CD4-positive, CD25-positive, alpha-beta regulatory T cell (primary cell): ENCODE measurements at regions not wholly inside any gene's neighbourhood (a gene's known extent, or its start where the extent isn't known, plus 50 kb on each side); places are given as distances from the start of the nearest gene placed in this dataset.
"Not testable (repeated sequence)": the region's sequence is repeated elsewhere in the genome, so short reads cannot be mapped to it uniquely, and the experiment has no call there.

Experiments
- ATAC-seq, 2 donors: fragments of 150-1000 bp; cut with Tn5 transposase; one replicate each; pipeline ENCODE4 v1.10.0; 2021; ENCODE audit warnings: low read depth in 2 of 2, moderate number of reproducible peaks in 2 of 2, moderate library complexity in 1 of 2
- DNase-seq, 3 donors: peaks; one replicate each; pipeline versions ENCODE4 v3.0.0 to v3.0.0-alpha.2; 2012 to 2022; ENCODE audit warnings: mixed read lengths in 1 of 3
- H3K27ac ChIP-seq: one replicate; pipeline ENCODE4 v1.7.0; 2013; ENCODE audit warnings: mild to moderate bottlenecking, low read length; ENCODE audit not compliant: insufficient read depth, poor library complexity, severe bottlenecking
- H3K27me3 ChIP-seq: one replicate; pipeline ENCODE4 v1.7.0; 2013; ENCODE audit warnings: low read length; ENCODE audit not compliant: control insufficient read depth, insufficient read depth
- H3K36me3 ChIP-seq: one replicate; pipeline ENCODE4 v1.7.0; 2013; ENCODE audit warnings: mild to moderate bottlenecking, low read length, moderate library complexity; ENCODE audit not compliant: control insufficient read depth, insufficient read depth
- H3K4me1 ChIP-seq: 2 replicates; pipeline ENCODE4 v1.7.0; 2013; ENCODE audit warnings: mild to moderate bottlenecking, low read length; ENCODE audit not compliant: insufficient read depth, control insufficient read depth, poor library complexity, severe bottlenecking
- H3K4me3 ChIP-seq: one replicate; pipeline ENCODE4 v1.7.0; 2013; ENCODE audit warnings: low read depth, mild to moderate bottlenecking, low read length, moderate library complexity
- H3K9me3 ChIP-seq, 2 experiments: 1 replicate in 1 of 2; 2 replicates in 1 of 2; pipeline ENCODE4 v1.7.0; 2013; ENCODE audit warnings: low read length in 2 of 2, mild to moderate bottlenecking in 1 of 2, moderate library complexity in 1 of 2; ENCODE audit not compliant: control insufficient read depth in 2 of 2
- H3K27ac Mint-ChIP-seq, 3 donors: one replicate each; pipeline ENCODE4 v1.8.0; 2020 to 2022; ENCODE audit warnings: mild to moderate bottlenecking in 3 of 3, mixed read lengths in 3 of 3, moderate library complexity in 2 of 3
- H3K27me3 Mint-ChIP-seq: one replicate; pipeline ENCODE4 v1.8.0; 2022; ENCODE audit warnings: mild to moderate bottlenecking, mixed read lengths
- H3K36me3 Mint-ChIP-seq: one replicate; pipeline ENCODE4 v1.8.0; 2020; ENCODE audit warnings: mixed read lengths
- H3K4me1 Mint-ChIP-seq, 4 donors: one replicate each; pipeline ENCODE4 v1.8.0; 2020 to 2022; ENCODE audit warnings: mixed read lengths in 4 of 4, mild to moderate bottlenecking in 1 of 4
- H3K4me3 Mint-ChIP-seq, 4 donors: one replicate each; pipeline ENCODE4 v1.8.0; 2020 to 2022; ENCODE audit warnings: mild to moderate bottlenecking in 4 of 4, mixed read lengths in 4 of 4, moderate library complexity in 3 of 4
- H3K9me3 Mint-ChIP-seq, 7 donors: one replicate each; pipeline ENCODE4 v1.8.0; 2020 to 2022; ENCODE audit warnings: mixed read lengths in 7 of 7, mild to moderate bottlenecking in 3 of 7, moderate library complexity in 2 of 7

- ATAC-seq (no peak), DNase-seq (no peak)
- Mint-ChIP-seq H3K4me3 (no peak overlapping the region), H3K4me1 (no peaks in the 10 kb centered on the region), H3K9me3 (peaks cover 0 to 6% (median 0%) of the 10 kb centered on the region in 7 donors), H3K27me3 (peaks cover 3% of the 10 kb centered on the region), H3K27ac (no peak overlapping the region), H3K36me3 (no peaks in the 10 kb centered on the region)
- Histone ChIP-seq H3K4me1 (no peaks in the 10 kb centered on the region), H3K36me3 (no peaks in the 10 kb centered on the region), H3K27me3 (no peaks in the 10 kb centered on the region), H3K9me3 (no peaks in the 10 kb centered on the region), H3K27ac (no peak overlapping the region), H3K4me3 (no peak overlapping the region)
Measured at GRCh38 chr12:24661657-24662096, 287.2 kb downstream of the BCAT1 start.

GRCh38 chr12:24659016-24659415 is 289.9 kb downstream of the BCAT1 start:
- no peaks in the 10 kb centered on the region for H3K4me1 Mint-ChIP-seq
- H3K4me3 Mint-ChIP-seq, result no peak overlapping the region
- no peak overlapping the region for H3K4me3 ChIP-seq
- H3K27ac ChIP-seq, result no peak overlapping the region
- H3K27me3 Mint-ChIP-seq, result no peaks in the 10 kb centered on the region
- H3K9me3 Mint-ChIP-seq, result peaks cover 0 to 6% (median 0%) of the 10 kb centered on the region in 7 donors
- no peaks in the 10 kb centered on the region for H3K9me3 ChIP-seq
- H3K36me3 Mint-ChIP-seq, result no peaks in the 10 kb centered on the region
- H3K36me3 ChIP-seq, result no peaks in the 10 kb centered on the region
- DNase-seq (no peak), ATAC-seq (no peak)
- H3K27ac Mint-ChIP-seq, result no peak overlapping the region
- H3K27me3 ChIP-seq, result no peaks in the 10 kb centered on the region
- no peaks in the 10 kb centered on the region for H3K4me1 ChIP-seq

- not testable (repeated sequence) for H3K36me3 Mint-ChIP-seq, H3K36me3 ChIP-seq, DNase-seq, H3K27ac Mint-ChIP-seq, H3K27ac ChIP-seq, H3K4me3 ChIP-seq, H3K4me1 Mint-ChIP-seq, H3K9me3 Mint-ChIP-seq, H3K9me3 ChIP-seq, ATAC-seq, H3K27me3 ChIP-seq, H3K4me1 ChIP-seq, H3K27me3 Mint-ChIP-seq, H3K4me3 Mint-ChIP-seq
Measured at GRCh38 chr12:24654344-24654743, 294.6 kb downstream of the BCAT1 start.

GRCh38 chr12:24649634-24650033 is 299.3 kb downstream of the BCAT1 start:
- Mint-ChIP-seq H3K9me3 (peaks cover 2 to 9% (median 5%) of the 10 kb centered on the region in 7 donors), H3K36me3 (no peaks in the 10 kb centered on the region), H3K27me3 (peaks cover 2% of the 10 kb centered on the region), H3K27ac (no peak overlapping the region), H3K4me1 (no peaks in the 10 kb centered on the region), H3K4me3 (no peak overlapping the region)
- no peak for ATAC-seq
- H3K36me3 ChIP-seq, result no peaks in the 10 kb centered on the region
- no peaks in the 10 kb centered on the region for H3K4me1 ChIP-seq
- no peak overlapping the region for H3K4me3 ChIP-seq
- H3K27ac ChIP-seq, result no peak overlapping the region
- no peak for DNase-seq
- H3K9me3 ChIP-seq, result no peaks in the 10 kb centered on the region
- H3K27me3 ChIP-seq, result no peaks in the 10 kb centered on the region

- no peak overlapping the region for H3K4me3 ChIP-seq
- Mint-ChIP-seq H3K27ac (no peak overlapping the region), H3K4me3 (no peak overlapping the region), H3K27me3 (peaks cover 4% of the 10 kb centered on the region), H3K36me3 (no peaks in the 10 kb centered on the region), H3K4me1 (no peaks in the 10 kb centered on the region), H3K9me3 (peaks cover 2 to 9% (median 5%) of the 10 kb centered on the region in 7 donors)
- DNase-seq (no peak), ATAC-seq (no peak)
- no peaks in the 10 kb centered on the region for H3K27me3 ChIP-seq
- no peak overlapping the region for H3K27ac ChIP-seq
- H3K36me3 ChIP-seq, result no peaks in the 10 kb centered on the region
- no peaks in the 10 kb centered on the region for H3K9me3 ChIP-seq
- no peaks in the 10 kb centered on the region for H3K4me1 ChIP-seq
Measured at GRCh38 chr12:24649209-24649608, 299.7 kb downstream of the BCAT1 start.

- Mint-ChIP-seq H3K9me3 (peaks cover 0 to 4% (median 2%) of the 10 kb centered on the region in 7 donors), H3K27me3 (peaks cover 4% of the 10 kb centered on the region), H3K27ac (no peak overlapping the region), H3K36me3 (no peaks in the 10 kb centered on the region), H3K4me1 (no peaks in the 10 kb centered on the region), H3K4me3 (no peak overlapping the region)
- Histone ChIP-seq H3K36me3 (no peaks in the 10 kb centered on the region), H3K4me3 (no peak overlapping the region), H3K27ac (no peak overlapping the region), H3K9me3 (no peaks in the 10 kb centered on the region), H3K4me1 (no peaks in the 10 kb centered on the region), H3K27me3 (no peaks in the 10 kb centered on the region)
- ATAC-seq (no peak), DNase-seq (no peak)
Measured at GRCh38 chr12:24645254-24645653, 303.6 kb downstream of the BCAT1 start.

- H3K36me3 ChIP-seq, result no peaks in the 10 kb centered on the region
- H3K9me3 ChIP-seq, result no peaks in the 10 kb centered on the region
- ATAC-seq (no peak), DNase-seq (no peak)
- no peak overlapping the region for H3K27ac Mint-ChIP-seq
- H3K27me3 ChIP-seq, result no peaks in the 10 kb centered on the region
- peaks cover 4% of the 10 kb centered on the region for H3K27me3 Mint-ChIP-seq
- no peaks in the 10 kb centered on the region for H3K36me3 Mint-ChIP-seq
- no peak overlapping the region for H3K4me3 Mint-ChIP-seq
- no peak overlapping the region for H3K27ac ChIP-seq
- no peak overlapping the region for H3K4me3 ChIP-seq
- H3K4me1 ChIP-seq, result no peaks in the 10 kb centered on the region
- peaks cover 0 to 4% (median 0%) of the 10 kb centered on the region in 7 donors for H3K9me3 Mint-ChIP-seq
- no peaks in the 10 kb centered on the region for H3K4me1 Mint-ChIP-seq
Measured at GRCh38 chr12:24643120-24644119, 305.5 kb downstream of the BCAT1 start.

GRCh38 chr12:24639641-24640040 is 309.3 kb downstream of the BCAT1 start:
- no peak overlapping the region for H3K27ac Mint-ChIP-seq
- no peaks in the 10 kb centered on the region for H3K36me3 Mint-ChIP-seq
- peaks cover 0 to 4% (median 0%) of the 10 kb centered on the region in 7 donors for H3K9me3 Mint-ChIP-seq
- ATAC-seq (no peak), DNase-seq (no peak)
- Histone ChIP-seq H3K27ac (no peak overlapping the region), H3K4me1 (no peaks in the 10 kb centered on the region), H3K36me3 (no peaks in the 10 kb centered on the region), H3K9me3 (no peaks in the 10 kb centered on the region), H3K4me3 (no peak overlapping the region), H3K27me3 (no peaks in the 10 kb centered on the region)
- H3K4me3 Mint-ChIP-seq, result no peak overlapping the region
- no peaks in the 10 kb centered on the region for H3K4me1 Mint-ChIP-seq
- H3K27me3 Mint-ChIP-seq, result peaks cover 2% of the 10 kb centered on the region
